ENCODE measurements at regions not wholly inside any gene's neighbourhood (a gene's known extent, or its start where the extent isn't known, plus 50 kb on each side); places are given as distances from the start of the nearest gene placed in this dataset.

DNA sequence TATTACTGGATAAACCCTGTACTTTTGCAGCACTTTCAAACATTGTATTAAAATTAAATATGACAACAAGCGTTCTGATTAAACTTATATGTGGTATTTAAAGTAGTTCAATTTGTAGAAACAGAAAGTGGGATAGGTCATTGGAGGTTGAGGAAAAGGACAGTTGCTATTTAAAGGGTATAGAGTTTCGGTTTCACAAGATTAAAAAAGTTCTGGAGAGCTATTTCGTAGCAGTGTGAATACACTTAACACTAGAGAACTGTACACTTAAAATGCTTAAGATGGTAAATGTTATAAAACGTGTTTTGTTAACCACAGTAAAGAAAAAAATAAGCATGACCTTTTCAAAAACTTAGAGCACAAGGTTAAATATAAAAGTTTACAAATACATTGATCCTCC lies 382.1 kb downstream of the BRINP1 start:
- no peak for TF ChIP-seq BACH1 (IDR thresholded peaks at IDR 0.05; ENCODE audit: borderline replicate concordance)
- TF ChIP-seq ESRRA (IDR thresholded peaks at IDR 0.05; ENCODE audit: low read length), result no peak
- TF ChIP-seq, protein P1, sequence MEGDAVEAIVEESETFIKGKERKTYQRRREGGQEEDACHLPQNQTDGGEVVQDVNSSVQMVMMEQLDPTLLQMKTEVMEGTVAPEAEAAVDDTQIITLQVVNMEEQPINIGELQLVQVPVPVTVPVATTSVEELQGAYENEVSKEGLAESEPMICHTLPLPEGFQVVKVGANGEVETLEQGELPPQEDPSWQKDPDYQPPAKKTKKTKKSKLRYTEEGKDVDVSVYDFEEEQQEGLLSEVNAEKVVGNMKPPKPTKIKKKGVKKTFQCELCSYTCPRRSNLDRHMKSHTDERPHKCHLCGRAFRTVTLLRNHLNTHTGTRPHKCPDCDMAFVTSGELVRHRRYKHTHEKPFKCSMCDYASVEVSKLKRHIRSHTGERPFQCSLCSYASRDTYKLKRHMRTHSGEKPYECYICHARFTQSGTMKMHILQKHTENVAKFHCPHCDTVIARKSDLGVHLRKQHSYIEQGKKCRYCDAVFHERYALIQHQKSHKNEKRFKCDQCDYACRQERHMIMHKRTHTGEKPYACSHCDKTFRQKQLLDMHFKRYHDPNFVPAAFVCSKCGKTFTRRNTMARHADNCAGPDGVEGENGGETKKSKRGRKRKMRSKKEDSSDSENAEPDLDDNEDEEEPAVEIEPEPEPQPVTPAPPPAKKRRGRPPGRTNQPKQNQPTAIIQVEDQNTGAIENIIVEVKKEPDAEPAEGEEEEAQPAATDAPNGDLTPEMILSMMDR (IDR thresholded peaks at IDR 0.05 in 2 of 3, conservative IDR thresholded peaks at IDR 0.05 in 1 of 3; ENCODE audit: control insufficient read depth in 2 of 3, extremely low read depth in 1 of 3, insufficient read depth in 1 of 3, low read depth in 3 of 3, low read length in 3 of 3), result no peak
- TF ChIP-seq STAT3 (IDR thresholded peaks at IDR 0.05; ENCODE audit: low read depth, low read length), result no peak
- TF ChIP-seq CREB1 (IDR thresholded peaks at IDR 0.05; ENCODE audit: low read depth), result no peak
- TF ChIP-seq ATF7 (IDR thresholded peaks at IDR 0.05; ENCODE audit: low read depth), result no peak
- no peak for TF ChIP-seq BCL11A (IDR thresholded peaks at IDR 0.05; ENCODE audit: low read depth, low read length)
- no peak for TF ChIP-seq EGR1 (IDR thresholded peaks at IDR 0.05; ENCODE audit: borderline replicate concordance in 1 of 2, low read depth in 2 of 2, low read length in 2 of 2)
- TF ChIP-seq MTA2 (IDR thresholded peaks at IDR 0.05; ENCODE audit: low read depth), result no peak
- TF ChIP-seq, protein P2, sequence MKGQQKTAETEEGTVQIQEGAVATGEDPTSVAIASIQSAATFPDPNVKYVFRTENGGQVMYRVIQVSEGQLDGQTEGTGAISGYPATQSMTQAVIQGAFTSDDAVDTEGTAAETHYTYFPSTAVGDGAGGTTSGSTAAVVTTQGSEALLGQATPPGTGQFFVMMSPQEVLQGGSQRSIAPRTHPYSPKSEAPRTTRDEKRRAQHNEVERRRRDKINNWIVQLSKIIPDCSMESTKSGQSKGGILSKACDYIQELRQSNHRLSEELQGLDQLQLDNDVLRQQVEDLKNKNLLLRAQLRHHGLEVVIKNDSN (IDR thresholded peaks at IDR 0.05; ENCODE audit: borderline replicate concordance, extremely low read length, insufficient read depth, low read depth, low read length), result no peak
- no peak for TF ChIP-seq CHD1 (IDR thresholded peaks at IDR 0.05; ENCODE audit: low read depth, low read length)

All from GM12878 (cell line).